HepG2 (cell line): ENCODE measurements at regions not wholly inside any gene's neighbourhood (a gene's known extent, or its start where the extent isn't known, plus 50 kb on each side); places are given as distances from the start of the nearest gene placed in this dataset.

Experiments
- ATAC-seq: fragments of 200-7000 bp; cut with Tn5 transposase; 3 replicates; pipeline ENCODE4 v1.9.1; 2020; ENCODE audit warnings: mild to moderate bottlenecking, moderate library complexity
- BruUV-seq: library from RNA; stranded (reverse); fragments of 400-500 nt; replicated peaks from 2 replicates; lab custom pipeline; 2021; lab: Mats Ljungman, UMichigan
- CTCF ChIA-PET: fragments of 300-600 bp; formaldehyde crosslinking; extraction: SDS; loops from one replicate; lab custom pipeline; 2021; ENCODE audit warnings: low total read pairs, inconsistent platforms, low intra/inter-chr PET ratio; lab: Yijun Ruan, JAX
- POLR2A ChIA-PET: fragments of 350-600 bp; sonication (Branson Sonifier 250); formaldehyde crosslinking; loops from one replicate; lab custom pipeline; 2020; ENCODE audit warnings: antibody characterized with exemption, inconsistent platforms; lab: Yijun Ruan, JAX
- DNase-seq: peaks from one replicate; pipeline ENCODE4 v3.0.0-alpha.2; 2015; ENCODE audit warnings: low spot score
- FAIRE-seq: peaks from 3 replicates; lab custom pipeline; 2011; peaks lifted over from hg19 to GRCh38; lab: Jason Lieb, UNC
- H2AFZ ChIP-seq: one replicate; pipeline ENCODE4 v1.6.1; 2011; ENCODE audit warnings: low read length, inconsistent platforms
- H3K27ac ChIP-seq: fragments of 300-600 bp; 3 replicates; pipeline ENCODE4 v1.8.0; 2011; ENCODE audit warnings: mixed run types, mild to moderate bottlenecking, mixed read lengths, low read length, inconsistent platforms; ENCODE audit not compliant: insufficient read depth; ENCODE audit errors: extremely low read length
- H3K27me3 ChIP-seq, 2 experiments: fragments of 200-600 bp in 1 of 2; 2 replicates in 1 of 2; 3 replicates in 1 of 2; pipeline versions ENCODE4 v1.6.0 to v1.8.0; 2011; ENCODE audit warnings: low read length in 2 of 2, mild to moderate bottlenecking in 2 of 2, moderate library complexity in 2 of 2, inconsistent platforms in 1 of 2; ENCODE audit not compliant: insufficient read depth in 2 of 2, control insufficient read depth in 1 of 2
- H3K36me3 ChIP-seq, 2 experiments: fragments of 200-600 bp in 1 of 2; replicated peaks in 1 of 2; 2 replicates in 1 of 2; 3 replicates in 1 of 2; pipeline versions ENCODE4 v1.5.1 to v1.8.0; 2011; ENCODE audit warnings: low read length in 2 of 2, inconsistent platforms in 1 of 2; ENCODE audit not compliant: insufficient read depth in 2 of 2, control insufficient read depth in 1 of 2
- H3K4me1 ChIP-seq: 2 replicates; pipeline ENCODE4 v1.5.1; 2012; ENCODE audit warnings: low read length, inconsistent platforms; ENCODE audit not compliant: insufficient read depth
- H3K4me2 ChIP-seq: 2 replicates; pipeline ENCODE4 v1.6.0; 2011; ENCODE audit warnings: low read depth, low read length, inconsistent platforms
- H3K4me3 ChIP-seq, 3 experiments: fragments of 200-600 bp in 1 of 3; sonication (generic), shearing (Covaris generic) in 1 of 3; replicated peaks in 1 of 3; 2 replicates each; pipeline ENCODE4 v1.5.1; 2011 to 2016; ENCODE audit warnings: low read length in 3 of 3, inconsistent platforms in 2 of 3, low read depth in 2 of 3, mild to moderate bottlenecking in 2 of 3, control low read depth in 1 of 3, mixed read lengths in 1 of 3; ENCODE audit not compliant: insufficient read depth in 1 of 3
- H3K79me2 ChIP-seq: one replicate; pipeline ENCODE4 v1.6.1; 2011; ENCODE audit warnings: low read length, inconsistent platforms; ENCODE audit not compliant: insufficient read depth
- H3K9ac ChIP-seq: 2 replicates; pipeline ENCODE4 v1.6.0; 2011; ENCODE audit warnings: mild to moderate bottlenecking, low read depth, low read length, inconsistent platforms; ENCODE audit not compliant: insufficient read depth
- H3K9me3 ChIP-seq: 2 replicates; pipeline ENCODE4 v1.5.1; 2012; ENCODE audit warnings: mild to moderate bottlenecking, low read length
- H4K20me1 ChIP-seq: 2 replicates; pipeline ENCODE4 v1.6.0; 2011; ENCODE audit warnings: inconsistent platforms, mild to moderate bottlenecking, low read length, moderate library complexity; ENCODE audit not compliant: insufficient read depth
- BCLAF1 ChIP-seq: fragments of 450-650 bp; IDR thresholded peaks from 2 replicates; pipeline ENCODE4 v1.6.1; 2017; ENCODE audit warnings: mild to moderate bottlenecking
- NCOR1 ChIP-seq: fragments of 200-600 bp; sonication (generic); IDR thresholded peaks from 2 replicates; pipeline ENCODE4 v1.7.0; 2017; ENCODE audit warnings: antibody characterized with exemption, low read length, borderline replicate concordance
- RARG ChIP-seq: sonication (generic); formaldehyde crosslinking; IDR thresholded peaks from 2 replicates; pipeline ENCODE4 v1.4.0; 2020; ENCODE audit warnings: low read depth, mild to moderate bottlenecking, missing genetic modification reagents
- REXO4 ChIP-seq: sonication (generic); formaldehyde crosslinking; IDR thresholded peaks from 2 replicates; pipeline ENCODE4 v1.8.0; 2022; ENCODE audit warnings: missing genetic modification reagents, mild to moderate bottlenecking, borderline replicate concordance
- SIX1 ChIP-seq: sonication (generic); formaldehyde crosslinking; IDR thresholded peaks from 2 replicates; pipeline ENCODE4 v1.4.0; 2020; ENCODE audit warnings: missing genetic modification reagents, borderline replicate concordance
- SSRP1 ChIP-seq: IDR thresholded peaks from 2 replicates; pipeline ENCODE4 v1.6.1; 2016; ENCODE audit warnings: control low read depth
- ZNF253 ChIP-seq: sonication (generic); formaldehyde crosslinking; IDR thresholded peaks from 2 replicates; pipeline ENCODE4 v1.8.0; 2022; ENCODE audit warnings: mild to moderate bottlenecking, missing genetic modification reagents, borderline replicate concordance
- WGBS: methylation state at CpG from one replicate; pipeline ENCODE4 v1.1.6; 2017; ENCODE audit warnings: low lambda C conversion rate; 5-methylcytosine and 5-hydroxymethylcytosine counted together
- in situ Hi-C: cut with HindIII; loops from 2 replicates; pipeline ENCODE4 v1.10.0; 2017; ENCODE audit warnings: low pct_unique_long_range_greater_than_20kb; ENCODE audit not compliant: extremely low pct_ligation_motif_present
- intact Hi-C: fragments of 100-400 bp; cut with micrococcal nuclease; formaldehyde crosslinking; loops from one replicate; pipeline ENCODE4 v1.10.0; 2022; ENCODE audit not compliant: unreplicated experiment

DNA sequence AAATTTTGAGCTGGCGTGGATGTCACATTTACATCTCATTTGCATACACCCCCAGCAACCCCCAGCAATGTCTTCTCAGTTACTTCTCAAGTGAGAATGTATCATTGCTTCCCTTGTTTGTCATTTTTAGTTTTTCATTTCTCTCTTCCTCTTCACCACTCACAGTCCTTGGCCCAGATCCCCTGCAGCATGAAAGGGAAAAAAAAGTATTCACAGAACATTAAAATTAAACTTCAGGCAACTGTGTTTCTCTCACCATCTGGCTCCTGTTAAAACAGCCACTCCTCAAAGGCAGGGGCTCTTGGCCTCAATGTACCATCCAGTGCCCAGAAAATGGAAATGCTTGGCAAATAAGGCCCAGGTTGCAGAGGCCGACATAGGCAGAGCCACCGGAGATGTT is 126.8 kb downstream of the CTNND1 start:
- Histone ChIP-seq H3K9me3 (no peaks in the 10 kb centered on the region), H3K79me2 (no peaks in the 10 kb centered on the region), H2AFZ (no peak overlapping the region), H4K20me1 (no peaks in the 10 kb centered on the region), H3K9ac (no peak overlapping the region), H3K27ac (no peak overlapping the region), H3K36me3 (no peaks in the 10 kb centered on the region)
- no peak for ATAC-seq
- POLR2A ChIA-PET, result no interaction called here
- no TSS peak for BruUV-seq
- DNase-seq, result no peak
- in situ Hi-C loops, result no loop called here
- TF ChIP-seq ZNF253 (CRISPR knock-in tag), result no peak
- TF ChIP-seq NCOR1, result no peak
- TF ChIP-seq BCLAF1, result no peak
- no peak for TF ChIP-seq SIX1 (CRISPR knock-in tag)
- no peak for TF ChIP-seq SSRP1 (CRISPR knock-in tag)
- no peak for TF ChIP-seq RARG (CRISPR knock-in tag)
- no peak for TF ChIP-seq REXO4 (CRISPR knock-in tag)
- TF ChIP-seq, all 625 proteins: peak for 0
- Histone ChIP-seq H3K27me3 (no peaks in the 10 kb centered on the region), H3K4me1 (no peaks in the 10 kb centered on the region), H3K4me2 (no peak overlapping the region), H3K4me3 (no peak overlapping the region)
- intact Hi-C loops, result no loop called here
- CTCF ChIA-PET, result no interaction called here
- WGBS, result 64% methylated on average over 3 of the region's 3 CpGs
- no peak for FAIRE-seq
